ENCODE measurements at regions not wholly inside any gene's neighbourhood (a gene's known extent, or its start where the extent isn't known, plus 50 kb on each side); places are given as distances from the start of the nearest gene placed in this dataset.
A peak's percentile ranks its signal among the peaks of the same experiment; 100 is the strongest.
"Not testable (repeated sequence)": the region's sequence is repeated elsewhere in the genome, so short reads cannot be mapped to it uniquely, and the experiment has no call there.

- ATAC-seq: no peak
These were observed 979.0 kb downstream of the TMTC2 start for GRCh38 chr12:83665634-83666218.

- no peak for ATAC-seq
These were observed 977.9 kb downstream of the TMTC2 start for GRCh38 chr12:83664650-83665049.

- no peak for ATAC-seq
These were observed 974.1 kb downstream of the TMTC2 start for GRCh38 chr12:83660727-83661358.

GRCh38 chr12:83659321-83659720, 972.6 kb downstream of the TMTC2 start:
- ATAC-seq: no peak

GRCh38 chr12:83656004-83656403, 969.3 kb downstream of the TMTC2 start:
- no peak for ATAC-seq

- ATAC-seq: no peak
These were observed 955.5 kb downstream of the TMTC2 start for GRCh38 chr12:83642205-83642604.

- no peak for ATAC-seq
These were observed 955.1 kb downstream of the TMTC2 start for GRCh38 chr12:83641789-83642188.

GRCh38 chr12:83634726-83635267, 948.1 kb downstream of the TMTC2 start:
- ATAC-seq: no peak

GRCh38 chr12:83630526-83630925, 943.8 kb downstream of the TMTC2 start:
- ATAC-seq: no peak

GRCh38 chr12:83629931-83630330, 943.2 kb downstream of the TMTC2 start:
- no peak for ATAC-seq

- ATAC-seq: no peak
These were observed 935.5 kb downstream of the TMTC2 start for GRCh38 chr12:83622205-83622604.

- ATAC-seq: no peak
These were observed 933.3 kb downstream of the TMTC2 start for GRCh38 chr12:83619973-83620372.

- ATAC-seq: no peak
These were observed 928.4 kb downstream of the TMTC2 start for GRCh38 chr12:83615152-83615551.

GRCh38 chr12:83613586-83614110, 926.9 kb downstream of the TMTC2 start:
- no peak for ATAC-seq

GRCh38 chr12:83603106-83603505, 916.4 kb downstream of the TMTC2 start:
- ATAC-seq: no peak

- no peak for ATAC-seq
These were observed 888.6 kb downstream of the TMTC2 start for GRCh38 chr12:83575326-83575725.

GRCh38 chr12:83574142-83574541, 887.4 kb downstream of the TMTC2 start:
- peak; percentile 68 for ATAC-seq

- ATAC-seq: peak; percentile 100
These were observed 887.0 kb downstream of the TMTC2 start for GRCh38 chr12:83573671-83574070.

- no peak for ATAC-seq
These were observed 872.9 kb downstream of the TMTC2 start for GRCh38 chr12:83559650-83560049.

GRCh38 chr12:83556040-83556439, 869.3 kb downstream of the TMTC2 start:
- not testable (repeated sequence) for ATAC-seq

GRCh38 chr12:83541446-83541845, 854.7 kb downstream of the TMTC2 start:
- ATAC-seq: no peak

- no peak for ATAC-seq
These were observed 851.8 kb downstream of the TMTC2 start for GRCh38 chr12:83538361-83538965.

GRCh38 chr12:83537428-83538053, 850.8 kb downstream of the TMTC2 start:
- ATAC-seq: no peak
